Suprapubic skin (tissue), 4 donors: ENCODE measurements at regions not wholly inside any gene's neighbourhood (a gene's known extent, or its start where the extent isn't known, plus 50 kb on each side); places are given as distances from the start of the nearest gene placed in this dataset.

Experiments
- DNase-seq, 2 donors: peaks; one replicate each; pipeline ENCODE4 v3.0.0-alpha.2; 2019; ENCODE audit warnings: low spot score in 2 of 2
- H3K27ac ChIP-seq: fragments of 200-600 bp; sonication (generic); one replicate; pipeline ENCODE4 v1.5.1; 2019
- H3K27me3 ChIP-seq: fragments of 200-600 bp; sonication (generic); one replicate; pipeline ENCODE4 v1.5.1; 2019
- H3K36me3 ChIP-seq: fragments of 200-600 bp; sonication (generic); one replicate; pipeline ENCODE4 v1.5.1; 2019
- H3K4me1 ChIP-seq: fragments of 200-600 bp; sonication (generic); one replicate; pipeline ENCODE4 v1.5.1; 2019
- H3K4me3 ChIP-seq: fragments of 200-600 bp; sonication (generic); one replicate; pipeline ENCODE4 v1.5.1; 2019; ENCODE audit warnings: mild to moderate bottlenecking
- H3K9me3 ChIP-seq: fragments of 200-600 bp; sonication (generic); one replicate; pipeline ENCODE4 v1.5.1; 2019
- EP300 ChIP-seq: sonication (generic); formaldehyde crosslinking; IDR thresholded peaks from one replicate; pipeline ENCODE4 v1.6.1; 2017; ENCODE audit warnings: antibody characterized with exemption
- POLR2A ChIP-seq, 2 donors: fragments of 450-650 bp; IDR thresholded peaks; one replicate each; pipeline ENCODE4 v1.6.1; 2017; ENCODE audit warnings: antibody characterized with exemption in 2 of 2, mild to moderate bottlenecking in 2 of 2, moderate library complexity in 2 of 2
- POLR2AphosphoS5 ChIP-seq, 3 donors: sonication (generic); formaldehyde crosslinking; IDR thresholded peaks; one replicate each; pipeline ENCODE4 v1.6.1; 2017; ENCODE audit warnings: antibody characterized with exemption in 3 of 3
- WGBS: methylation state at CpG from one replicate; pipeline ENCODE4 v1.1.5; 2018; 5-methylcytosine and 5-hydroxymethylcytosine counted together
- TF ChIP-seq, protein P1 (sequence below), 2 donors: fragments of 200-600 bp in 1 of 2; fragments of 450-650 bp in 1 of 2; sonication (generic) in 1 of 2; IDR thresholded peaks; one replicate each; pipeline ENCODE4 v1.5.1; 2016 to 2019; ENCODE audit warnings: antibody characterized with exemption in 2 of 2, mild to moderate bottlenecking in 1 of 2, moderate library complexity in 1 of 2

DNA sequence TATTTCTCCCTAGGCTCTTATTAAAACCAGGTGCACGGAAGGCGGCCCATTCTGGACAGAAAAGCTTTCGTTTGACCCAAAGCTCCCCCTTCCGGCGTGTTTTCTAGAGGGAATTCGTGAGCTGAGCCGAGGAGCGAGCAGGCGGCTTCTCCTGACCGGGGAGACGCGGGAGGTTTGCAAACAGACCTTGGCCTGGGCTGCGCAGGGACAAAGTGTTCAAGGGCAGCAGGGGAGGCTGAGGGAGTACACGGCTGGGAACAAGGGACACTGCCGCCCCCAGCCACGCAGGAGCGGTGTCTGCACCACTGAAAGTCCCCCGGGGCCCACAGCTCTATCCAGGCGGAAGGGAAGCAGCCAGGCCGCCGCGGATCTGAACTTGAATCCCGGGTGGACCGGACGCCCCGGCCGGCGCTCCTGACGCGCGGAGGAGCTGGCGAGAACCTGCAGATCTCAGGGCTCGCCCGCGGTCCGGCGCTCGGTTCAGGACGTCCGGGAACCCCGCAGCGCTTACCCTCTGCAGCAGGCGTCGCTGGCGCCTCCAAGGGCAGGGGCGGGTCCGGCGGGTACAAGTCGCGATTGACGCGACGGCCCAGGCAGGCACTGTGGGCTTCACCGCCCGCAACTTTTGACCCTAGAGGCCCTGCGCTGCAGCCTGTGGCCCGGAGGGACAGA is 101.9 kb downstream of the WT1 start:
- DNase-seq = peak; percentile 66 to 80
- H3K4me3 ChIP-seq = peak overlapping the region; percentile 45
- TF ChIP-seq, protein P1, sequence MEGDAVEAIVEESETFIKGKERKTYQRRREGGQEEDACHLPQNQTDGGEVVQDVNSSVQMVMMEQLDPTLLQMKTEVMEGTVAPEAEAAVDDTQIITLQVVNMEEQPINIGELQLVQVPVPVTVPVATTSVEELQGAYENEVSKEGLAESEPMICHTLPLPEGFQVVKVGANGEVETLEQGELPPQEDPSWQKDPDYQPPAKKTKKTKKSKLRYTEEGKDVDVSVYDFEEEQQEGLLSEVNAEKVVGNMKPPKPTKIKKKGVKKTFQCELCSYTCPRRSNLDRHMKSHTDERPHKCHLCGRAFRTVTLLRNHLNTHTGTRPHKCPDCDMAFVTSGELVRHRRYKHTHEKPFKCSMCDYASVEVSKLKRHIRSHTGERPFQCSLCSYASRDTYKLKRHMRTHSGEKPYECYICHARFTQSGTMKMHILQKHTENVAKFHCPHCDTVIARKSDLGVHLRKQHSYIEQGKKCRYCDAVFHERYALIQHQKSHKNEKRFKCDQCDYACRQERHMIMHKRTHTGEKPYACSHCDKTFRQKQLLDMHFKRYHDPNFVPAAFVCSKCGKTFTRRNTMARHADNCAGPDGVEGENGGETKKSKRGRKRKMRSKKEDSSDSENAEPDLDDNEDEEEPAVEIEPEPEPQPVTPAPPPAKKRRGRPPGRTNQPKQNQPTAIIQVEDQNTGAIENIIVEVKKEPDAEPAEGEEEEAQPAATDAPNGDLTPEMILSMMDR (IDR thresholded peaks at IDR 0.05) = no peak
- TF ChIP-seq EP300 = no peak
- H3K9me3 ChIP-seq = no peaks in the 10 kb centered on the region
- peaks cover 7% of the 10 kb centered on the region for H3K4me1 ChIP-seq
- H3K27me3 ChIP-seq = peaks cover 3% of the 10 kb centered on the region
- H3K36me3 ChIP-seq = no peaks in the 10 kb centered on the region
- H3K27ac ChIP-seq = no peak overlapping the region
- 16% methylated on average over 22 of the region's 57 CpGs for WGBS

DNA sequence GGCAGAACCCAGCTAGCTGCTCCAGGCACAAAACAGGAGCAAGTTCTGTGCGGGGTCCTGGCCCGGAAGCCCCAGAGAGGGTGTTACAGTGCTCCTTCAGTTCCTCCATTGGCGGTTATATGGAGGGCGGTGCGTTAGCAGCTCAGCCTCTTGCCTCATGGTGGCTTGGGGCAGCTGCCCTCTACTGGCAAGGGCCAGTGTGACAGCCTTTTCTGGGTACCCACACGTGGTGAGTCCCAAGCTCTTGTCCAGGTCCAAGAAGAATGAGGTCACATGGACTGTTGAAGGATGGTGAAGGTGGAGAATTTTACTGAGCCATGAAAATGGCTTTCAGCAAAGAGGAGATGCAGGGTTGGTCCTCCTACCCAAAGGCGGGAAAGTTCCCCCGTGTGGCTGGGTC is 100.5 kb downstream of the WT1 start:
- 89% methylated on average over 8 of the region's 8 CpGs for WGBS
- no peak for TF ChIP-seq POLR2A (IDR thresholded peaks at IDR 0.05)
- TF ChIP-seq POLR2AphosphoS5 (IDR thresholded peaks at IDR 0.05) = no peak
- TF ChIP-seq, protein P1 (IDR thresholded peaks at IDR 0.05) = no peak
- no peak for TF ChIP-seq EP300
- peaks cover 3% of the 10 kb centered on the region for H3K27me3 ChIP-seq
- H3K9me3 ChIP-seq = no peaks in the 10 kb centered on the region
- no peaks in the 10 kb centered on the region for H3K36me3 ChIP-seq
- no peak for DNase-seq
- no peak overlapping the region for H3K27ac ChIP-seq
- no peak overlapping the region for H3K4me3 ChIP-seq
- peaks cover 7% of the 10 kb centered on the region for H3K4me1 ChIP-seq
